CD4-positive, alpha-beta T cell (primary cell): ENCODE measurements at regions not wholly inside any gene's neighbourhood (a gene's known extent, or its start where the extent isn't known, plus 50 kb on each side); places are given as distances from the start of the nearest gene placed in this dataset.
"Not testable (repeated sequence)": the region's sequence is repeated elsewhere in the genome, so short reads cannot be mapped to it uniquely, and the experiment has no call there.

Source experiments
- ATAC-seq: fragments of 200-7000 bp; cut with Tn5 transposase; one replicate; pipeline ENCODE4 v1.10.0; 2022; ENCODE audit warnings: mild to moderate bottlenecking; ENCODE audit not compliant: poor library complexity
- CTCF ChIA-PET: fragments of 350-600 bp; sonication (Branson Sonifier 250); formaldehyde crosslinking; loops from one replicate; lab custom pipeline; 2021; ENCODE audit warnings: antibody characterized with exemption, inconsistent platforms; lab: Charles Lee
- POLR2A ChIA-PET: fragments of 350-600 bp; sonication (Branson Sonifier 250); formaldehyde crosslinking; loops from one replicate; lab custom pipeline; 2021; ENCODE audit warnings: antibody characterized with exemption, inconsistent platforms; lab: Charles Lee
- DNase-seq, 14 experiments: peaks; one replicate each; pipeline ENCODE4 v3.0.0-alpha.2; 2013 to 2020; ENCODE audit warnings: mixed read lengths in 2 of 14
- H3K27ac ChIP-seq, 2 donors: one replicate each; pipeline versions ENCODE4 v1.5.1 to v1.7.0; 2013; ENCODE audit warnings: low read length in 2 of 2, low read depth in 1 of 2, mild to moderate bottlenecking in 1 of 2
- H3K27me3 ChIP-seq, 2 experiments: 1 replicate in 1 of 2; 2 replicates in 1 of 2; pipeline versions ENCODE4 v1.6.1 to v1.7.0; 2013; ENCODE audit warnings: low read length in 2 of 2, control low read depth in 1 of 2, mild to moderate bottlenecking in 1 of 2, moderate library complexity in 1 of 2; ENCODE audit not compliant: insufficient read depth in 2 of 2, control insufficient read depth in 1 of 2
- H3K36me3 ChIP-seq: one replicate; pipeline ENCODE4 v1.6.1; 2013; ENCODE audit warnings: low read length, control low read depth; ENCODE audit not compliant: insufficient read depth
- H3K4me1 ChIP-seq: one replicate; pipeline ENCODE4 v1.6.1; 2013; ENCODE audit warnings: low read length, control low read depth; ENCODE audit not compliant: insufficient read depth
- H3K4me3 ChIP-seq: one replicate; pipeline ENCODE4 v1.5.1; 2013; ENCODE audit warnings: mild to moderate bottlenecking, low read length, moderate library complexity
- H3K9me3 ChIP-seq, 2 experiments: 1 replicate in 1 of 2; 2 replicates in 1 of 2; pipeline versions ENCODE4 v1.6.1 to v1.7.0; 2013; ENCODE audit warnings: low read length in 2 of 2, mild to moderate bottlenecking in 2 of 2, control low read depth in 1 of 2, moderate library complexity in 1 of 2; ENCODE audit not compliant: control insufficient read depth in 1 of 2, insufficient read depth in 1 of 2
- H3K27ac Mint-ChIP-seq: one replicate; pipeline ENCODE4 v1.8.0; 2020; ENCODE audit warnings: mixed read lengths
- H3K27me3 Mint-ChIP-seq: one replicate; pipeline ENCODE4 v1.8.0; 2021; ENCODE audit warnings: mixed read lengths
- H3K36me3 Mint-ChIP-seq: one replicate; pipeline ENCODE4 v1.8.0; 2021; ENCODE audit warnings: low read depth, mixed read lengths
- H3K4me1 Mint-ChIP-seq: one replicate; pipeline ENCODE4 v1.8.0; 2021; ENCODE audit warnings: low read depth, mixed read lengths
- H3K4me3 Mint-ChIP-seq: one replicate; pipeline ENCODE4 v1.8.0; 2020; ENCODE audit warnings: mild to moderate bottlenecking, mixed read lengths
- H3K9me3 Mint-ChIP-seq: one replicate; pipeline ENCODE4 v1.8.0; 2020; ENCODE audit warnings: mixed read lengths
- CTCF ChIP-seq: fragments of 200-600 bp; IDR thresholded peaks from one replicate; pipeline ENCODE4 v1.8.0; 2022; ENCODE audit warnings: antibody characterized with exemption, mild to moderate bottlenecking
- intact Hi-C, 2 experiments: fragments of 100-400 bp; cut with DNase I in 1 of 2; cut with micrococcal nuclease in 1 of 2; formaldehyde crosslinking; loops; one replicate each; pipeline versions ENCODE4 v1.15.1 to v1.9.0; 2023 to 2025; cut with DNase I, micrococcal nuclease

- DNase-seq (no peak), ATAC-seq (no peak)
- Histone ChIP-seq H3K36me3 (no peaks in the 10 kb centered on the region), H3K4me3 (no peak overlapping the region), H3K27me3 (no peaks in the 10 kb centered on the region), H3K9me3 (peaks cover 0 to 11% of the 10 kb centered on the region in 2 experiments), H3K27ac (no peak overlapping the region), H3K4me1 (no peaks in the 10 kb centered on the region)
- CTCF ChIA-PET, result no interaction called here
- POLR2A ChIA-PET, result no interaction called here
- no peaks in the 10 kb centered on the region for H3K27me3 Mint-ChIP-seq
- intact Hi-C loops, result no loop called here
- H3K4me1 Mint-ChIP-seq, result no peaks in the 10 kb centered on the region
- H3K4me3 Mint-ChIP-seq, result no peak overlapping the region
- peaks cover 5% of the 10 kb centered on the region for H3K9me3 Mint-ChIP-seq
- TF ChIP-seq CTCF, result no peak
- H3K36me3 Mint-ChIP-seq, result no peaks in the 10 kb centered on the region
- H3K27ac Mint-ChIP-seq, result no peak overlapping the region
These were observed 553.0 kb upstream of the ZP4 start for GRCh38 chr1:238443687-238444086.

DNA sequence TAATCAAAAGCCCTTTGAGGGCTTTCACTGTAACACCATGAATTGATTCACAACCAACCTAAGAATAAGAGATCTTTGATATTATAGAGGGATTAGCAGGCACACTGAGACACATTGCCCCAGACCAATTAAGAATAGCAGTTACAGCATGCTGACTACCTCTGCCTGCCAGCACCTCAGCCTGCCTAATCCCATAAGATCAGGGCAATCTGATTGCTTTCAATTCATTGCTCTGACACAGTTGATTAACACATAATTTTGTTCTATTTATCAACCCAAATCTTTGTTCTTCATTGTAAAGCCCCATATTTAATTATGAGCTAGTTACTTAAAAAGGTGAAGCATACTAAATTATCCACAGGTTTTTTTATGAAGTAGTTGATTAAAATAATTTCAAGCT lies 548.8 kb upstream of the ZP4 start:
- H3K27me3 Mint-ChIP-seq, result no peaks in the 10 kb centered on the region
- no peaks in the 10 kb centered on the region for H3K36me3 ChIP-seq
- intact Hi-C loops, result no loop called here
- no peak overlapping the region for H3K27ac ChIP-seq
- ATAC-seq (no peak), DNase-seq (no peak)
- no peaks in the 10 kb centered on the region for H3K27me3 ChIP-seq
- ChIA-PET POLR2A (no interaction called here), CTCF (no interaction called here)
- H3K4me3 ChIP-seq, result no peak overlapping the region
- no peak for TF ChIP-seq CTCF
- peaks cover 0 to 6% of the 10 kb centered on the region in 2 experiments for H3K9me3 ChIP-seq
- H3K27ac Mint-ChIP-seq, result no peak overlapping the region
- no peak overlapping the region for H3K4me3 Mint-ChIP-seq
- no peaks in the 10 kb centered on the region for H3K4me1 Mint-ChIP-seq
- H3K9me3 Mint-ChIP-seq, result peaks cover 2% of the 10 kb centered on the region
- no peaks in the 10 kb centered on the region for H3K4me1 ChIP-seq
- H3K36me3 Mint-ChIP-seq, result no peaks in the 10 kb centered on the region

- Mint-ChIP-seq H3K36me3 (no peaks in the 10 kb centered on the region), H3K4me3 (no peak overlapping the region), H3K27ac (no peak overlapping the region), H3K27me3 (no peaks in the 10 kb centered on the region), H3K9me3 (peaks cover 2% of the 10 kb centered on the region), H3K4me1 (no peaks in the 10 kb centered on the region)
- Histone ChIP-seq H3K27ac (no peak overlapping the region), H3K9me3 (peaks cover 0 to 5% of the 10 kb centered on the region in 2 experiments), H3K4me1 (no peaks in the 10 kb centered on the region), H3K4me3 (no peak overlapping the region), H3K27me3 (no peaks in the 10 kb centered on the region), H3K36me3 (no peaks in the 10 kb centered on the region)
- no peak for TF ChIP-seq CTCF
- POLR2A ChIA-PET, result no interaction called here
- intact Hi-C loops, result no loop called here
- ATAC-seq (no peak), DNase-seq (no peak)
- CTCF ChIA-PET, result no interaction called here
These were observed 547.9 kb upstream of the ZP4 start for GRCh38 chr1:238438311-238439270.

GRCh38 chr1:238429703-238430102 lies 539.0 kb upstream of the ZP4 start:
- H3K4me3 ChIP-seq, ATAC-seq, H3K36me3 Mint-ChIP-seq, CTCF ChIA-PET, H3K27me3 ChIP-seq, H3K4me1 Mint-ChIP-seq, H3K27me3 Mint-ChIP-seq, H3K27ac ChIP-seq, H3K36me3 ChIP-seq, POLR2A ChIA-PET, H3K27ac Mint-ChIP-seq, DNase-seq, H3K9me3 ChIP-seq, intact Hi-C loops, H3K4me1 ChIP-seq, H3K4me3 Mint-ChIP-seq: not testable (repeated sequence)
- H3K9me3 Mint-ChIP-seq, result peaks cover 20% of the 10 kb centered on the region
